BJ (cell line): ENCODE measurements at regions not wholly inside any gene's neighbourhood (a gene's known extent, or its start where the extent isn't known, plus 50 kb on each side); places are given as distances from the start of the nearest gene placed in this dataset.

Experiments used
- CTCF ChIA-PET: fragments of 350-600 bp; formaldehyde crosslinking; extraction: SDS; loops from one replicate; lab custom pipeline; 2021; ENCODE audit warnings: antibody characterized with exemption, inconsistent platforms; lab: Yijun Ruan, JAX
- POLR2A ChIA-PET: fragments of 300-600 bp; sonication (Branson Sonifier 250); formaldehyde crosslinking; extraction: SDS; loops from one replicate; lab custom pipeline; 2021; ENCODE audit warnings: antibody characterized with exemption; lab: Charles Lee
- DNase-seq: peaks from one replicate; pipeline ENCODE4 v3.0.0-alpha.2; 2011; ENCODE audit warnings: low read depth
- H3K27me3 ChIP-seq: 2 replicates; pipeline ENCODE4 v1.6.0; 2011; ENCODE audit warnings: low read length; ENCODE audit not compliant: control insufficient read depth, insufficient read depth
- H3K36me3 ChIP-seq: 2 replicates; pipeline ENCODE4 v1.5.1; 2011; ENCODE audit warnings: low read length; ENCODE audit not compliant: control insufficient read depth, insufficient read depth
- H3K4me3 ChIP-seq: 2 replicates; pipeline ENCODE4 v1.5.1; 2011; ENCODE audit warnings: low read depth, mild to moderate bottlenecking, control low read depth, low read length
- TF ChIP-seq, protein P1 (sequence below): IDR thresholded peaks from 2 replicates; pipeline ENCODE4 v1.5.1; 2011; ENCODE audit warnings: low read depth, mild to moderate bottlenecking, control low read depth, inconsistent platforms, low read length, moderate library complexity; ENCODE audit not compliant: insufficient read depth

DNA sequence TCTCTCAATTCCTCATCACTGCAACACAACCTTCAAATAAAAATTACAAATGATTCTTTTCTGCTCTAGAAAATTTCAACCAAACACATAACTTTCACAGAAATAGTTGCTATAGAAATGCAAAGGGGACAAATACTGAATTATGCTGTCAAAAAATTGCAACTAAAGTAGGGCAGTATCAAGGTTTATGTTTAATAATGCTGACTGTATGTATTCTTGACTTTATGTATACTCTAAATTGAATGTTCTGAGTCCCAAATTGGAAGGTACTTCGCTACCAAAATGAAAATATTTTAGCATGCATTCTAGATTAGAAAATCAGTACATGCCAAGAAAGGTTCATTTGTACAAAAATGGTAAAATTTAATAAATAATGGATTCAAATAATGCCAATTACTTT lies 237.3 kb upstream of the TET2 start:
- TF ChIP-seq, protein P1, sequence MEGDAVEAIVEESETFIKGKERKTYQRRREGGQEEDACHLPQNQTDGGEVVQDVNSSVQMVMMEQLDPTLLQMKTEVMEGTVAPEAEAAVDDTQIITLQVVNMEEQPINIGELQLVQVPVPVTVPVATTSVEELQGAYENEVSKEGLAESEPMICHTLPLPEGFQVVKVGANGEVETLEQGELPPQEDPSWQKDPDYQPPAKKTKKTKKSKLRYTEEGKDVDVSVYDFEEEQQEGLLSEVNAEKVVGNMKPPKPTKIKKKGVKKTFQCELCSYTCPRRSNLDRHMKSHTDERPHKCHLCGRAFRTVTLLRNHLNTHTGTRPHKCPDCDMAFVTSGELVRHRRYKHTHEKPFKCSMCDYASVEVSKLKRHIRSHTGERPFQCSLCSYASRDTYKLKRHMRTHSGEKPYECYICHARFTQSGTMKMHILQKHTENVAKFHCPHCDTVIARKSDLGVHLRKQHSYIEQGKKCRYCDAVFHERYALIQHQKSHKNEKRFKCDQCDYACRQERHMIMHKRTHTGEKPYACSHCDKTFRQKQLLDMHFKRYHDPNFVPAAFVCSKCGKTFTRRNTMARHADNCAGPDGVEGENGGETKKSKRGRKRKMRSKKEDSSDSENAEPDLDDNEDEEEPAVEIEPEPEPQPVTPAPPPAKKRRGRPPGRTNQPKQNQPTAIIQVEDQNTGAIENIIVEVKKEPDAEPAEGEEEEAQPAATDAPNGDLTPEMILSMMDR, result no peak
- Histone ChIP-seq H3K36me3 (no peaks in the 10 kb centered on the region), H3K4me3 (no peak overlapping the region), H3K27me3 (no peaks in the 10 kb centered on the region)
- POLR2A ChIA-PET, result no interaction called here
- CTCF ChIA-PET, result interaction anchor here (0.6 kb wide), 1 partner anchor 697 kb away, joined by 3 read pairs; no protein-coding TSS in a partner anchor
- DNase-seq, result no peak

- TF ChIP-seq, protein P1, result no peak
- no peaks in the 10 kb centered on the region for H3K27me3 ChIP-seq
- no peak for DNase-seq
- ChIA-PET CTCF (no interaction called here), POLR2A (no interaction called here)
- H3K36me3 ChIP-seq, result no peaks in the 10 kb centered on the region
- H3K4me3 ChIP-seq, result no peak overlapping the region
Observed at GRCh38 chr4:104912518-104912917, 234.2 kb upstream of the TET2 start.

DNA sequence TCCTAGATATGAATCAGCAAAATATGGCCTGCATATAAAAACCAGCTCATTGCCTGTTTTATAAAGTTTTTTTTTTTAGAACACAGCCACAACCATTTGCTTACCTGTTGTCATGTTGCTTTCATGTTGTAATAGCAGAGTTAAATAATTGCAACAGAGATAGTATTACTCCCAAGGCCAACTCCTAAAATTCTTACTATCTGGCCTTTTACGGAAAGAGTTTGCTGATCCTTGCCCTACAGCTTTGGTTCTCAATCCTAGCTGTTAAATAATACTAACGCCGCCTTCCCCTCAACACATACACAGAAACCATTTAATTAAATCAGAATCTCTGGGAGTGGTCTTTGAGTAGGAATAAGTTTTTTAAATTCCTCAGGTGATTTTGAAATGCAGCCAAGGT lies 231.3 kb upstream of the TET2 start:
- no peaks in the 10 kb centered on the region for H3K36me3 ChIP-seq
- no peaks in the 10 kb centered on the region for H3K27me3 ChIP-seq
- TF ChIP-seq, protein P1, result no peak
- H3K4me3 ChIP-seq, result no peak overlapping the region
- POLR2A ChIA-PET, result no interaction called here
- CTCF ChIA-PET, result interaction anchor here (0.6 kb wide), 1 partner anchor 262 kb away, joined by 3 read pairs; no protein-coding TSS in a partner anchor
- no peak for DNase-seq

- no peak overlapping the region for H3K4me3 ChIP-seq
- TF ChIP-seq, protein P1, result no peak
- H3K27me3 ChIP-seq, result no peaks in the 10 kb centered on the region
- ChIA-PET CTCF (no interaction called here), POLR2A (no interaction called here)
- no peaks in the 10 kb centered on the region for H3K36me3 ChIP-seq
- DNase-seq, result no peak
Observed at GRCh38 chr4:104915864-104916263, 230.8 kb upstream of the TET2 start.

GRCh38 chr4:104919406-104919805 lies 227.3 kb upstream of the TET2 start:
- H3K36me3 ChIP-seq, result no peaks in the 10 kb centered on the region
- TF ChIP-seq, protein P1, result no peak
- no peaks in the 10 kb centered on the region for H3K27me3 ChIP-seq
- H3K4me3 ChIP-seq, result no peak overlapping the region
- no peak for DNase-seq
- CTCF ChIA-PET, result no interaction called here
- POLR2A ChIA-PET, result no interaction called here
